ENCODE measurements at regions not wholly inside any gene's neighbourhood (a gene's known extent, or its start where the extent isn't known, plus 50 kb on each side); places are given as distances from the start of the nearest gene placed in this dataset.

- Histone ChIP-seq H3K4me3 (replicated peaks in 1 of 4; ENCODE audit: control extremely low read depth in 1 of 4, insufficient read depth in 1 of 4, low read depth in 3 of 4, low read length in 4 of 4) (no peak overlapping the region), H3K27ac (ENCODE audit: insufficient read depth, low read length) (no peak overlapping the region), H3K4me1 (ENCODE audit: control insufficient read depth, extremely low read depth, insufficient read depth, low read length) (no peaks in the 10 kb centered on the region), H3K4me2 (ENCODE audit: extremely low read depth, insufficient read depth, low read length) (no peak overlapping the region), H3K79me2 (ENCODE audit: control insufficient read depth, insufficient read depth, low read length) (no peaks in the 10 kb centered on the region), H3K36me3 (ENCODE audit: control insufficient read depth, insufficient read depth, low read length) (no peaks in the 10 kb centered on the region), H3K9ac (ENCODE audit: insufficient read depth, low read length) (no peak overlapping the region), H2AFZ (ENCODE audit: low read length) (no peak overlapping the region), H3K27me3 (ENCODE audit: control insufficient read depth, insufficient read depth, low read length) (no peaks in the 10 kb centered on the region), H4K20me1 (ENCODE audit: control insufficient read depth, extremely low read depth, insufficient read depth, low read length) (no peaks in the 10 kb centered on the region), H3K9me3 (ENCODE audit: control insufficient read depth, insufficient read depth, low read depth, low read length) (no peaks in the 10 kb centered on the region)
- TF ChIP-seq CTCF (conservative IDR thresholded peaks at IDR 0.05 in 1 of 2, IDR thresholded peaks at IDR 0.05 in 1 of 2; ENCODE audit: low read depth in 1 of 2, low read length in 2 of 2) (no peak), EZH2 (IDR thresholded peaks at IDR 0.05; ENCODE audit: low read length, missing control alignments) (no peak)
- no peak for DNase-seq (ENCODE audit: low read depth in 2 of 2)
These were observed 131.1 kb downstream of the CYP26A1 start for GRCh38 chr10:93204494-93205485.

GRCh38 chr10:93206652-93207051 lies 133.0 kb downstream of the CYP26A1 start:
- H3K27ac ChIP-seq (ENCODE audit: insufficient read depth, low read length): no peak overlapping the region
- no peak overlapping the region for H3K4me2 ChIP-seq (ENCODE audit: extremely low read depth, insufficient read depth, low read length)
- H4K20me1 ChIP-seq (ENCODE audit: control insufficient read depth, extremely low read depth, insufficient read depth, low read length): no peaks in the 10 kb centered on the region
- no peak overlapping the region for H3K4me3 ChIP-seq (replicated peaks in 1 of 4; ENCODE audit: control extremely low read depth in 1 of 4, insufficient read depth in 1 of 4, low read depth in 3 of 4, low read length in 4 of 4)
- no peaks in the 10 kb centered on the region for H3K4me1 ChIP-seq (ENCODE audit: control insufficient read depth, extremely low read depth, insufficient read depth, low read length)
- no peaks in the 10 kb centered on the region for H3K79me2 ChIP-seq (ENCODE audit: control insufficient read depth, insufficient read depth, low read length)
- H2AFZ ChIP-seq (ENCODE audit: low read length): no peak overlapping the region
- no peaks in the 10 kb centered on the region for H3K27me3 ChIP-seq (ENCODE audit: control insufficient read depth, insufficient read depth, low read length)
- no peak overlapping the region for H3K9ac ChIP-seq (ENCODE audit: insufficient read depth, low read length)
- no peak for DNase-seq (ENCODE audit: low read depth in 2 of 2)
- TF ChIP-seq CTCF (conservative IDR thresholded peaks at IDR 0.05 in 1 of 2, IDR thresholded peaks at IDR 0.05 in 1 of 2; ENCODE audit: low read depth in 1 of 2, low read length in 2 of 2): no peak
- no peak for TF ChIP-seq EZH2 (IDR thresholded peaks at IDR 0.05; ENCODE audit: low read length, missing control alignments)
- H3K36me3 ChIP-seq (ENCODE audit: control insufficient read depth, insufficient read depth, low read length): no peaks in the 10 kb centered on the region
- H3K9me3 ChIP-seq (ENCODE audit: control insufficient read depth, insufficient read depth, low read depth, low read length): no peaks in the 10 kb centered on the region

GRCh38 chr10:93208717-93209464 lies 135.2 kb downstream of the CYP26A1 start:
- H3K36me3 ChIP-seq (ENCODE audit: control insufficient read depth, insufficient read depth, low read length): no peaks in the 10 kb centered on the region
- H3K9me3 ChIP-seq (ENCODE audit: control insufficient read depth, insufficient read depth, low read depth, low read length): no peaks in the 10 kb centered on the region
- H3K79me2 ChIP-seq (ENCODE audit: control insufficient read depth, insufficient read depth, low read length): no peaks in the 10 kb centered on the region
- no peak overlapping the region for H3K4me2 ChIP-seq (ENCODE audit: extremely low read depth, insufficient read depth, low read length)
- H4K20me1 ChIP-seq (ENCODE audit: control insufficient read depth, extremely low read depth, insufficient read depth, low read length): no peaks in the 10 kb centered on the region
- no peak for TF ChIP-seq CTCF (conservative IDR thresholded peaks at IDR 0.05 in 1 of 2, IDR thresholded peaks at IDR 0.05 in 1 of 2; ENCODE audit: low read depth in 1 of 2, low read length in 2 of 2)
- no peak for TF ChIP-seq EZH2 (IDR thresholded peaks at IDR 0.05; ENCODE audit: low read length, missing control alignments)
- no peaks in the 10 kb centered on the region for H3K27me3 ChIP-seq (ENCODE audit: control insufficient read depth, insufficient read depth, low read length)
- no peak overlapping the region for H2AFZ ChIP-seq (ENCODE audit: low read length)
- no peak overlapping the region for H3K4me3 ChIP-seq (replicated peaks in 1 of 4; ENCODE audit: control extremely low read depth in 1 of 4, insufficient read depth in 1 of 4, low read depth in 3 of 4, low read length in 4 of 4)
- no peak overlapping the region for H3K27ac ChIP-seq (ENCODE audit: insufficient read depth, low read length)
- no peaks in the 10 kb centered on the region for H3K4me1 ChIP-seq (ENCODE audit: control insufficient read depth, extremely low read depth, insufficient read depth, low read length)
- peak in 1 of 2 donors; percentile 54 for DNase-seq (ENCODE audit: low read depth in 2 of 2)
- no peak overlapping the region for H3K9ac ChIP-seq (ENCODE audit: insufficient read depth, low read length)
